Mesenchymal stem cell (in vitro differentiated cells and primary cell): ENCODE measurements at regions not wholly inside any gene's neighbourhood (a gene's known extent, or its start where the extent isn't known, plus 50 kb on each side); places are given as distances from the start of the nearest gene placed in this dataset.

Experiments used
- DNase-seq: peaks from one replicate; pipeline ENCODE4 v3.0.0-alpha.2; 2013
- H2AFZ ChIP-seq: one replicate; pipeline ENCODE4 v1.6.1; 2013; ENCODE audit warnings: low read depth, mild to moderate bottlenecking, control low read depth, inconsistent platforms, low read length, moderate library complexity
- H2AK5ac ChIP-seq: 2 replicates; pipeline ENCODE4 v1.6.1; 2013; ENCODE audit warnings: low read length, moderate library complexity, mild to moderate bottlenecking, inconsistent platforms; ENCODE audit not compliant: severe bottlenecking
- H2BK120ac ChIP-seq: one replicate; pipeline ENCODE4 v1.6.1; 2013; ENCODE audit warnings: low read depth, mild to moderate bottlenecking, inconsistent platforms, low read length, moderate library complexity
- H2BK12ac ChIP-seq, 2 experiments: one replicate each; pipeline ENCODE4 v1.6.1; 2013; ENCODE audit warnings: inconsistent platforms in 2 of 2, low read length in 2 of 2, mild to moderate bottlenecking in 2 of 2, moderate library complexity in 2 of 2, control low read depth in 1 of 2
- H2BK15ac ChIP-seq: one replicate; pipeline ENCODE4 v1.6.1; 2013; ENCODE audit warnings: mild to moderate bottlenecking, low read depth, inconsistent platforms; ENCODE audit not compliant: poor library complexity, severe bottlenecking
- H2BK5ac ChIP-seq: 2 replicates; pipeline ENCODE4 v1.6.1; 2013; ENCODE audit warnings: low read depth, mild to moderate bottlenecking, low read length, control low read depth, inconsistent platforms; ENCODE audit not compliant: poor library complexity, severe bottlenecking
- H3K14ac ChIP-seq, 2 experiments: one replicate each; pipeline ENCODE4 v1.6.1; 2013; ENCODE audit warnings: inconsistent platforms in 2 of 2, low read length in 2 of 2, control low read depth in 1 of 2, mild to moderate bottlenecking in 1 of 2, moderate library complexity in 1 of 2
- H3K18ac ChIP-seq, 2 experiments: one replicate each; pipeline ENCODE4 v1.6.1; 2013; ENCODE audit warnings: inconsistent platforms in 2 of 2, low read length in 2 of 2, control low read depth in 1 of 2, low read depth in 1 of 2, mild to moderate bottlenecking in 1 of 2
- H3K23ac ChIP-seq, 2 experiments: one replicate each; pipeline ENCODE4 v1.6.1; 2013; ENCODE audit warnings: inconsistent platforms in 2 of 2, low read length in 2 of 2, mild to moderate bottlenecking in 2 of 2, moderate library complexity in 2 of 2, control low read depth in 1 of 2
- H3K27ac ChIP-seq: 2 replicates; pipeline ENCODE4 v1.5.1; 2013; ENCODE audit warnings: mild to moderate bottlenecking, moderate library complexity, low read length, control low read depth, inconsistent platforms; ENCODE audit not compliant: poor library complexity, severe bottlenecking
- H3K27me3 ChIP-seq, 2 experiments: 2 replicates each; pipeline versions ENCODE4 v1.6.1 to v1.7.0; 2013; ENCODE audit warnings: low read length in 2 of 2, mild to moderate bottlenecking in 2 of 2, moderate library complexity in 2 of 2, control low read depth in 1 of 2, inconsistent platforms in 1 of 2; ENCODE audit not compliant: control insufficient read depth in 1 of 2, insufficient read depth in 1 of 2
- H3K36me3 ChIP-seq, 2 experiments: 2 replicates each; pipeline versions ENCODE4 v1.6.1 to v1.7.0; 2013; ENCODE audit warnings: low read length in 2 of 2, control low read depth in 1 of 2, inconsistent platforms in 1 of 2, low read depth in 1 of 2, mild to moderate bottlenecking in 1 of 2; ENCODE audit not compliant: insufficient read depth in 2 of 2, control insufficient read depth in 1 of 2
- H3K4ac ChIP-seq, 2 experiments: one replicate each; pipeline ENCODE4 v1.6.1; 2013; ENCODE audit warnings: inconsistent platforms in 2 of 2, low read length in 2 of 2, mild to moderate bottlenecking in 2 of 2, moderate library complexity in 2 of 2, control low read depth in 1 of 2, low read depth in 1 of 2
- H3K4me1 ChIP-seq: 2 replicates; pipeline ENCODE4 v1.6.1; 2013; ENCODE audit warnings: low read depth, low read length, control low read depth; ENCODE audit not compliant: control insufficient read depth, insufficient read depth
- H3K4me2 ChIP-seq: 2 replicates; pipeline ENCODE4 v1.6.1; 2013; ENCODE audit warnings: low read length, mild to moderate bottlenecking, inconsistent platforms; ENCODE audit not compliant: poor library complexity, severe bottlenecking
- H3K4me3 ChIP-seq, 2 experiments: 2 replicates each; pipeline versions ENCODE4 v1.5.1 to v1.7.0; 2013; ENCODE audit warnings: low read length in 2 of 2, mild to moderate bottlenecking in 2 of 2, control low read depth in 1 of 2, low read depth in 1 of 2; ENCODE audit not compliant: insufficient read depth in 1 of 2
- H3K79me1 ChIP-seq: replicated peaks from 2 replicates; pipeline ENCODE4 v1.6.1; 2013; ENCODE audit warnings: mild to moderate bottlenecking, control low read depth, low read length, inconsistent platforms; ENCODE audit not compliant: poor library complexity, severe bottlenecking
- H3K9ac ChIP-seq: 2 replicates; pipeline ENCODE4 v1.7.0; 2013; ENCODE audit warnings: mild to moderate bottlenecking, low read length, moderate library complexity
- H3K9me3 ChIP-seq: 2 replicates; pipeline ENCODE4 v1.7.0; 2013; ENCODE audit warnings: mild to moderate bottlenecking, low read length; ENCODE audit not compliant: control insufficient read depth
- H4K8ac ChIP-seq: one replicate; pipeline ENCODE4 v1.6.1; 2013; ENCODE audit warnings: inconsistent platforms, mild to moderate bottlenecking, low read length, moderate library complexity
- H4K91ac ChIP-seq: one replicate; pipeline ENCODE4 v1.6.1; 2013; ENCODE audit warnings: mild to moderate bottlenecking, low read length, inconsistent platforms
- WGBS: methylation state at CpG from one replicate; pipeline ENCODE4 v1.1.7; 2013; ENCODE audit warnings: mixed read lengths; 5-methylcytosine and 5-hydroxymethylcytosine counted together

GRCh38 chr20:62570897-62571668, 71.2 kb upstream of the SLCO4A1 start:
- Histone ChIP-seq H2BK120ac (no peak overlapping the region), H3K4me3 (no peak overlapping the region), H2BK5ac (no peak overlapping the region), H2BK12ac (no peak overlapping the region), H3K27me3 (peaks cover 30 to 91% of the 10 kb centered on the region in 2 experiments), H3K4ac (no peak overlapping the region), H4K8ac (no peak overlapping the region), H3K18ac (no peak overlapping the region), H3K4me1 (no peaks in the 10 kb centered on the region), H2BK15ac (no peak overlapping the region), H4K91ac (no peak overlapping the region), H3K9ac (no peak overlapping the region), H3K4me2 (no peak overlapping the region), H3K79me1 (no peaks in the 10 kb centered on the region), H3K23ac (no peak overlapping the region), H3K36me3 (no peaks in the 10 kb centered on the region), H3K14ac (no peak overlapping the region), H2AK5ac (no peak overlapping the region), H3K27ac (no peak overlapping the region), H2AFZ (no peak overlapping the region), H3K9me3 (peaks cover 3% of the 10 kb centered on the region)
- 91% methylated on average over 12 of the region's 12 CpGs for WGBS
- DNase-seq = no peak

- H2BK5ac ChIP-seq = no peak overlapping the region
- H4K8ac ChIP-seq = no peak overlapping the region
- H3K9ac ChIP-seq = no peak overlapping the region
- no peak overlapping the region for H3K18ac ChIP-seq
- no peaks in the 10 kb centered on the region for H3K36me3 ChIP-seq
- no peak overlapping the region for H3K4me3 ChIP-seq
- no peak overlapping the region for H2BK15ac ChIP-seq
- DNase-seq = no peak
- no peaks in the 10 kb centered on the region for H3K4me1 ChIP-seq
- H3K4me2 ChIP-seq = no peak overlapping the region
- no peak overlapping the region for H3K4ac ChIP-seq
- no peaks in the 10 kb centered on the region for H3K79me1 ChIP-seq
- no peak overlapping the region for H3K27ac ChIP-seq
- peaks cover 3% of the 10 kb centered on the region for H3K9me3 ChIP-seq
- peaks cover 33 to 91% of the 10 kb centered on the region in 2 experiments for H3K27me3 ChIP-seq
- H2AFZ ChIP-seq = no peak overlapping the region
- no peak overlapping the region for H3K23ac ChIP-seq
- no peak overlapping the region for H2BK120ac ChIP-seq
- WGBS = 76% methylated on average over 8 of the region's 9 CpGs
- H2AK5ac ChIP-seq = no peak overlapping the region
- no peak overlapping the region for H2BK12ac ChIP-seq
- H4K91ac ChIP-seq = no peak overlapping the region
- H3K14ac ChIP-seq = no peak overlapping the region
Observed at GRCh38 chr20:62571669-62572344, 70.5 kb upstream of the SLCO4A1 start.

GRCh38 chr20:62572980-62573379, 69.3 kb upstream of the SLCO4A1 start:
- H2AK5ac ChIP-seq = no peak overlapping the region
- H3K4me1 ChIP-seq = no peaks in the 10 kb centered on the region
- peaks cover 33 to 91% of the 10 kb centered on the region in 2 experiments for H3K27me3 ChIP-seq
- H3K4ac ChIP-seq = no peak overlapping the region
- H3K18ac ChIP-seq = no peak overlapping the region
- H3K4me2 ChIP-seq = no peak overlapping the region
- no peak for DNase-seq
- H2BK120ac ChIP-seq = no peak overlapping the region
- no peak overlapping the region for H2AFZ ChIP-seq
- H2BK15ac ChIP-seq = no peak overlapping the region
- H3K9me3 ChIP-seq = peaks cover 3% of the 10 kb centered on the region
- no peaks in the 10 kb centered on the region for H3K36me3 ChIP-seq
- H4K8ac ChIP-seq = no peak overlapping the region
- WGBS = 54% methylated on average over 15 of the region's 15 CpGs
- H3K27ac ChIP-seq = no peak overlapping the region
- no peak overlapping the region for H3K9ac ChIP-seq
- no peak overlapping the region for H4K91ac ChIP-seq
- no peak overlapping the region for H3K4me3 ChIP-seq
- H3K23ac ChIP-seq = no peak overlapping the region
- no peaks in the 10 kb centered on the region for H3K79me1 ChIP-seq
- H3K14ac ChIP-seq = no peak overlapping the region
- no peak overlapping the region for H2BK12ac ChIP-seq
- H2BK5ac ChIP-seq = no peak overlapping the region

- H3K4me3 ChIP-seq = no peak overlapping the region
- peaks cover 36 to 93% of the 10 kb centered on the region in 2 experiments for H3K27me3 ChIP-seq
- DNase-seq = no peak
- no peak overlapping the region for H3K4ac ChIP-seq
- H4K91ac ChIP-seq = no peak overlapping the region
- H3K4me1 ChIP-seq = no peaks in the 10 kb centered on the region
- H3K36me3 ChIP-seq = no peaks in the 10 kb centered on the region
- no peak overlapping the region for H3K4me2 ChIP-seq
- H4K8ac ChIP-seq = no peak overlapping the region
- no peak overlapping the region for H2AFZ ChIP-seq
- no peak overlapping the region for H2BK15ac ChIP-seq
- H3K27ac ChIP-seq = no peak overlapping the region
- H3K14ac ChIP-seq = no peak overlapping the region
- H2BK5ac ChIP-seq = no peak overlapping the region
- no peak overlapping the region for H3K9ac ChIP-seq
- no peak overlapping the region for H3K18ac ChIP-seq
- WGBS = 38% methylated on average over 3 of the region's 3 CpGs
- H3K79me1 ChIP-seq = no peaks in the 10 kb centered on the region
- H3K23ac ChIP-seq = no peak overlapping the region
- H3K9me3 ChIP-seq = peaks cover 3% of the 10 kb centered on the region
- H2AK5ac ChIP-seq = no peak overlapping the region
- H2BK120ac ChIP-seq = no peak overlapping the region
- H2BK12ac ChIP-seq = no peak overlapping the region
Observed at GRCh38 chr20:62573817-62574216, 68.5 kb upstream of the SLCO4A1 start.
